ENCODE measurements at regions not wholly inside any gene's neighbourhood (a gene's known extent, or its start where the extent isn't known, plus 50 kb on each side); places are given as distances from the start of the nearest gene placed in this dataset.
"Not testable (repeated sequence)": the region's sequence is repeated elsewhere in the genome, so short reads cannot be mapped to it uniquely, and the experiment has no call there.

DNA sequence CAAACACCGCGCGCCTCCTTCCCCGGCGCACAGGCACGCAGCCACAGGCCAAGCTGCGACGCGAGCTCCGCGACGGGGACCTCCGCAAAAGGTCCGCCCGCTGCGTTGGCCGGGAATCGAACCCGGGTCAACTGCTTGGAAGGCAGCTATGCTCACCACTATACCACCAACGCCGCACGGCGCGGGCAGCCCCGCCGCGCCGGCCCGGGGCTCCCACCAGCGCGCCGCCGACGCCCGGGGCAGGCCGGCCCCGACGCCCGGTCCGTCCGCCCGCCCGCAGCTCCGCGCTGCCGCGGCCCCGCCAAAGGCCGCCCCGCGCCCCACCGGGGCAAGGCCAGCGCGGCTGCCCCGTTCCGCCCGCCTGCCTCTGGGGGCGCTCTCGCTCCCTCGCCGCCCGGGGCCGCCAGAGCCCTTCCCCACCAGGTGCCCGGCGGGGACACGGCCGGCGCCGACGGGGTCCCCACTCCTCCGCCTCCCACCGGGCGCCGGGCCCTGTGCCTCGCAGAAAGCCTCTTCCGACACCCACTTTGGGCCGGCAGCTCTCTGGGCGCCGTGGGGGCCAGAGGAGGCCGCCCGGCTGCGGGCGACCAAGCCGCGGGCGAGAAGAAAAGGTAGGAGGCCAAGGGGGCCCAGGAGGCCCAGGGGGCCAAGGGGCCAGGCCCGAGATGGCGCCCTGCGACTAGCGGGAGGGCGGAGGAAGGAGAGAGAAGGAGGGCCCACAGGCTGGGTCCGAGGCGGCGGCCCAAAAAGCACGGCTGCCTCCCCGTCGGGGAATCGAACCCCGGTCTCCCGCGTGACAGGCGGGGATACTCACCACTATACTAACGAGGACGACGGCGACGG is 50.2 kb upstream of the FCGR2A start:
- H3K36me3 ChIP-seq (ENCODE audit: control insufficient read depth in 2 of 2, insufficient read depth in 2 of 2, low read length in 2 of 2); H3K9me3 ChIP-seq (ENCODE audit: control insufficient read depth in 2 of 2, low read length in 2 of 2); H3K27me3 ChIP-seq (ENCODE audit: control insufficient read depth in 2 of 2, insufficient read depth in 2 of 2, low read length in 2 of 2); H3K27ac ChIP-seq (ENCODE audit: low read depth in 2 of 2, low read length in 2 of 2); H3K4me3 ChIP-seq (ENCODE audit: low read length in 2 of 2); H3K4me1 ChIP-seq (ENCODE audit: control insufficient read depth in 2 of 2, insufficient read depth in 2 of 2, low read length in 2 of 2); H3K9ac ChIP-seq (ENCODE audit: low read depth in 1 of 2, low read length in 2 of 2): not testable (repeated sequence)

DNA sequence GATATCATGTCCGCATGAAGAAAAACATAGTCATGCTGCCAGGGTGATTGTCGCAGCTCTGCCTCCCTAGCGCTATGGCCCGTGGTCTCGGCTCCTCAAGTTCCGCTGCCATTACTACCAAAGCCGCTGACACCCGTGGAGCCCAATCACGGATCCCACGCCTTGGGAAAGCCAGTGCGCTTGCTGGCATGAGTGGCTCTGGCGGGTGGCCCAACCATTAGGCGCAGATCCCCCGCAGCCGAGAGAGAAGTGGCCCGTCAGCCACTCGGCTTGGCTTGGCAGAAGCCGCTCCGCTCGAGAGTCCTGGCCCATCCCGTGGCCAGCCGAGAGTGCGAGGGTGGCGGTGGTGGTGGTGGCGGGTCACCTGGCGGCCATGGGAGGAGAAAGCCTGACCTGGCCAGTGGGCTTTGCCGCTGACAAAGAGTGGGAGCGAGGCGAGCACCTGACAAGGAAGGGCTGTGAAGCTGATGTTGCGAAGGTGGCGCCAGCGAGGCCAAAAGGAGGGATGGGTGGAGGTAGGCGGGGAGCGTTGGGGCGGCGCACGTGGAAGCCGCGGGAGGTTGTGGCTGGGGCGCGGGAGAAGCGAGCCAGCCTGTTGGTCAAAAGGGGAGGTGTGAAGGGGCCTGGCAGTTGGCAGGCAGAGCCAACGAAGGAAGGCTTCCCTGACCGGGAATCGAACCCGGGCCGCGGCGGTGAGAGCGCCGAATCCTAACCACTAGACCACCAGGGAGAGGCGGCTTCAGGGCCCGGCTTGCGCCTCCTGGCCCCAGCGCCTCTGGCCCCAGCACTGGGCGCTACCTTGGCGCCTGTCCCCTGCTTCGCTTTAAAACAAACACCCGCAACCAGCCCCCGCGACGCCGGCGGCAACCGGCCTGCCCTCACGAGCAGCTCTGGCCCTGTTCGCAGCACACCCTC is 51.0 kb upstream of the FCGR2A start:
- H3K4me3 ChIP-seq (ENCODE audit: low read length in 2 of 2); H3K9me3 ChIP-seq (ENCODE audit: control insufficient read depth in 2 of 2, low read length in 2 of 2); H3K4me1 ChIP-seq (ENCODE audit: control insufficient read depth in 2 of 2, insufficient read depth in 2 of 2, low read length in 2 of 2); H3K9ac ChIP-seq (ENCODE audit: low read depth in 1 of 2, low read length in 2 of 2); H3K27ac ChIP-seq (ENCODE audit: low read depth in 2 of 2, low read length in 2 of 2); H3K27me3 ChIP-seq (ENCODE audit: control insufficient read depth in 2 of 2, insufficient read depth in 2 of 2, low read length in 2 of 2); H3K36me3 ChIP-seq (ENCODE audit: control insufficient read depth in 2 of 2, insufficient read depth in 2 of 2, low read length in 2 of 2): not testable (repeated sequence)

DNA sequence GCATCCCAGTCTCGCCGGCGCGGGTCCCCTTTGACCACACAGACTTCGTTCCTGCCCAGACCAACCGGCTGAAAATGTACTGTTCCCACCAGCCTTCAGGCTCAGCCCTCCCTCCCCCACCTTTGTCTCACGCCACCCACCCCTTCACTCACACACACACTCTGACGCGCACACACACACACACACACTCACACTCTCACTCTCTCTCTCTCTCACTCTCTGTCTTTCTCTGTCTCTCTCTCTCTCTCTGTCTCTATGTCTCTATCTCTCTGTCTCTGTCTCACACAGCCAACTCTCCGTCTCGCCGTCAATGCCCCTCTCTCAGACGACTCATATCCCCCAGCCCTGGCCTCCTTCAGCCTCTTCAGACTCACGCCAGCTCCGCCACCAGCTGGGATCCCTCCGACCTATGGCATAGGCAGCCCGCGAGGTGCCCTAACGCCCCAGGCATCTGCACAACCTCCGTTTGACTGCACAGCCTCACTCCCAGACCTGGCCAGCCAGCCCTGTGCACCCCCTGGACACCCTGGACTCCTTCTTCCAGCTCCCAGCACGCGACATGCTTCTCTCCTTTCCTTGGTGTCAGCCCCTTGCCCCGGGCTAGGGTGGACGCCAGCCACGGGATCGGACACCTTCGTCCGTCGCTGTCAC is 53.4 kb upstream of the FCGR2A start:
- not testable (repeated sequence) for H3K9me3 ChIP-seq (ENCODE audit: control insufficient read depth in 2 of 2, low read length in 2 of 2); H3K36me3 ChIP-seq (ENCODE audit: control insufficient read depth in 2 of 2, insufficient read depth in 2 of 2, low read length in 2 of 2); H3K4me1 ChIP-seq (ENCODE audit: control insufficient read depth in 2 of 2, insufficient read depth in 2 of 2, low read length in 2 of 2); H3K27ac ChIP-seq (ENCODE audit: low read depth in 2 of 2, low read length in 2 of 2); H3K4me3 ChIP-seq (ENCODE audit: low read length in 2 of 2); H3K27me3 ChIP-seq (ENCODE audit: control insufficient read depth in 2 of 2, insufficient read depth in 2 of 2, low read length in 2 of 2); H3K9ac ChIP-seq (ENCODE audit: low read depth in 1 of 2, low read length in 2 of 2)

DNA sequence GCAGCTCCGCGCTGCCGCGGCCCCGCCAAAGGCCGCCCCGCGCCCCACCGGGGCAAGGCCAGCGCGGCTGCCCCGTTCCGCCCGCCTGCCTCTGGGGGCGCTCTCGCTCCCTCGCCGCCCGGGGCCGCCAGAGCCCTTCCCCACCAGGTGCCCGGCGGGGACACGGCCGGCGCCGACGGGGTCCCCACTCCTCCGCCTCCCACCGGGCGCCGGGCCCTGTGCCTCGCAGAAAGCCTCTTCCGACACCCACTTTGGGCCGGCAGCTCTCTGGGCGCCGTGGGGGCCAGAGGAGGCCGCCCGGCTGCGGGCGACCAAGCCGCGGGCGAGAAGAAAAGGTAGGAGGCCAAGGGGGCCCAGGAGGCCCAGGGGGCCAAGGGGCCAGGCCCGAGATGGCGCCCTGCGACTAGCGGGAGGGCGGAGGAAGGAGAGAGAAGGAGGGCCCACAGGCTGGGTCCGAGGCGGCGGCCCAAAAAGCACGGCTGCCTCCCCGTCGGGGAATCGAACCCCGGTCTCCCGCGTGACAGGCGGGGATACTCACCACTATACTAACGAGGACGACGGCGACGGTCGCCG is 57.4 kb upstream of the FCGR2A start:
- H3K27ac ChIP-seq (ENCODE audit: low read depth in 2 of 2, low read length in 2 of 2); H3K36me3 ChIP-seq (ENCODE audit: control insufficient read depth in 2 of 2, insufficient read depth in 2 of 2, low read length in 2 of 2); H3K4me3 ChIP-seq (ENCODE audit: low read length in 2 of 2); H3K4me1 ChIP-seq (ENCODE audit: control insufficient read depth in 2 of 2, insufficient read depth in 2 of 2, low read length in 2 of 2); H3K27me3 ChIP-seq (ENCODE audit: control insufficient read depth in 2 of 2, insufficient read depth in 2 of 2, low read length in 2 of 2); H3K9ac ChIP-seq (ENCODE audit: low read depth in 1 of 2, low read length in 2 of 2); H3K9me3 ChIP-seq (ENCODE audit: control insufficient read depth in 2 of 2, low read length in 2 of 2): not testable (repeated sequence)

DNA sequence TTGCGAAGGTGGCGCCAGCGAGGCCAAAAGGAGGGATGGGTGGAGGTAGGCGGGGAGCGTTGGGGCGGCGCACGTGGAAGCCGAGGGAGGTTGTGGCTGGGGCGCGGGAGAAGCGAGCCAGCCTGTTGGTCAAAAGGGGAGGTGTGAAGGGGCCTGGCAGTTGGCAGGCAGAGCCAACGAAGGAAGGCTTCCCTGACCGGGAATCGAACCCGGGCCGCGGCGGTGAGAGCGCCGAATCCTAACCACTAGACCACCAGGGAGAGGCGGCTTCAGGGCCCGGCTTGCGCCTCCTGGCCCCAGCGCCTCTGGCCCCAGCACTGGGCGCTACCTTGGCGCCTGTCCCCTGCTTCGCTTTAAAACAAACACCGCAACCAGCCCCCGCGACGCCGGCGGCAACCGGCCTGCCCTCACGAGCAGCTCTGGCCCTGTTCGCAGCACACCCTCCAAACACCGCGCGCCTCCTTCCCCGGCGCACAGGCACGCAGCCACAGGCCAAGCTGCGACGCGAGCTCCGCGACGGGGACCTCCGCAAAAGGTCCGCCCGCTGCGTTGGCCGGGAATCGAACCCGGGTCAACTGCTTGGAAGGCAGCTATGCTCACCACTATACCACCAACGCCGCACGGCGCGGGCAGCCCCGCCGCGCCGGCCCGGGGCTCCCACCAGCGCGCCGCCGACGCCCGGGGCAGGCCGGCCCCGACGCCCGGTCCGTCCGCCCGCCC is 58.1 kb upstream of the FCGR2A start:
- not testable (repeated sequence) for H3K27me3 ChIP-seq (ENCODE audit: control insufficient read depth in 2 of 2, insufficient read depth in 2 of 2, low read length in 2 of 2); H3K9ac ChIP-seq (ENCODE audit: low read depth in 1 of 2, low read length in 2 of 2); H3K4me1 ChIP-seq (ENCODE audit: control insufficient read depth in 2 of 2, insufficient read depth in 2 of 2, low read length in 2 of 2); H3K27ac ChIP-seq (ENCODE audit: low read depth in 2 of 2, low read length in 2 of 2); H3K9me3 ChIP-seq (ENCODE audit: control insufficient read depth in 2 of 2, low read length in 2 of 2); H3K4me3 ChIP-seq (ENCODE audit: low read length in 2 of 2); H3K36me3 ChIP-seq (ENCODE audit: control insufficient read depth in 2 of 2, insufficient read depth in 2 of 2, low read length in 2 of 2)

DNA sequence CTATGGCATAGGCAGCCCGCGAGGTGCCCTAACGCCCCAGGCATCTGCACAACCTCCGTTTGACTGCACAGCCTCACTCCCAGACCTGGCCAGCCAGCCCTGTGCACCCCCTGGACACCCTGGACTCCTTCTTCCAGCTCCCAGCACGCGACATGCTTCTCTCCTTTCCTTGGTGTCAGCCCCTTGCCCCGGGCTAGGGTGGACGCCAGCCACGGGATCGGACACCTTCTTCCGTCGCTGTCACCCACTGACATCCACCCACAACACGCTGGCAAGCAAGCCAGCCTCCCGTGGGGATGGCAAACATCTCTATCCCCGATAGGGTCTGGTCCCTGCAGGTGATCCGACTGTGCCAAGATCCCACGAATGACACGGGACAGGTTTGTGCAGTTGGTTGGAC is 60.5 kb upstream of the FCGR2A start:
- not testable (repeated sequence) for H3K9ac ChIP-seq (ENCODE audit: low read depth in 1 of 2, low read length in 2 of 2); H3K9me3 ChIP-seq (ENCODE audit: control insufficient read depth in 2 of 2, low read length in 2 of 2); H3K27ac ChIP-seq (ENCODE audit: low read depth in 2 of 2, low read length in 2 of 2); H3K4me3 ChIP-seq (ENCODE audit: low read length in 2 of 2); H3K4me1 ChIP-seq (ENCODE audit: control insufficient read depth in 2 of 2, insufficient read depth in 2 of 2, low read length in 2 of 2); H3K36me3 ChIP-seq (ENCODE audit: control insufficient read depth in 2 of 2, insufficient read depth in 2 of 2, low read length in 2 of 2); H3K27me3 ChIP-seq (ENCODE audit: control insufficient read depth in 2 of 2, insufficient read depth in 2 of 2, low read length in 2 of 2)

DNA sequence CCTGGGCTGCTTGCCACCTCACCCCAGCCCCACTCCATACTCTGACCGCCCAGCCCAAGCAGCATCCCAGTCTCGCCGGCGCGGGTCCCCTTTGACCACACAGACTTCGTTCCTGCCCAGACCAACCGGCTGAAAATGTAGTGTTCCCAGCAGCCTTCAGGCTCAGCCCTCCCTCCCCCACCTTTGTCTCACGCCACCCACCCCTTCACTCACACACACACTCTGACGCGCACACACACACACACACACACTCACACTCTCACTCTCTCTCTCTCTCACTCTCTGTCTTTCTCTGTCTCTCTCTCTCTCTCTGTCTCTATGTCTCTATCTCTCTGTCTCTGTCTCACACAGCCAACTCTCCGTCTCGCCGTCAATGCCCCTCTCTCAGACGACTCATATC is 61.0 kb upstream of the FCGR2A start:
- H3K36me3 ChIP-seq (ENCODE audit: control insufficient read depth in 2 of 2, insufficient read depth in 2 of 2, low read length in 2 of 2); H3K4me3 ChIP-seq (ENCODE audit: low read length in 2 of 2); H3K9me3 ChIP-seq (ENCODE audit: control insufficient read depth in 2 of 2, low read length in 2 of 2); H3K27me3 ChIP-seq (ENCODE audit: control insufficient read depth in 2 of 2, insufficient read depth in 2 of 2, low read length in 2 of 2); H3K27ac ChIP-seq (ENCODE audit: low read depth in 2 of 2, low read length in 2 of 2); H3K9ac ChIP-seq (ENCODE audit: low read depth in 1 of 2, low read length in 2 of 2); H3K4me1 ChIP-seq (ENCODE audit: control insufficient read depth in 2 of 2, insufficient read depth in 2 of 2, low read length in 2 of 2): not testable (repeated sequence)

DNA sequence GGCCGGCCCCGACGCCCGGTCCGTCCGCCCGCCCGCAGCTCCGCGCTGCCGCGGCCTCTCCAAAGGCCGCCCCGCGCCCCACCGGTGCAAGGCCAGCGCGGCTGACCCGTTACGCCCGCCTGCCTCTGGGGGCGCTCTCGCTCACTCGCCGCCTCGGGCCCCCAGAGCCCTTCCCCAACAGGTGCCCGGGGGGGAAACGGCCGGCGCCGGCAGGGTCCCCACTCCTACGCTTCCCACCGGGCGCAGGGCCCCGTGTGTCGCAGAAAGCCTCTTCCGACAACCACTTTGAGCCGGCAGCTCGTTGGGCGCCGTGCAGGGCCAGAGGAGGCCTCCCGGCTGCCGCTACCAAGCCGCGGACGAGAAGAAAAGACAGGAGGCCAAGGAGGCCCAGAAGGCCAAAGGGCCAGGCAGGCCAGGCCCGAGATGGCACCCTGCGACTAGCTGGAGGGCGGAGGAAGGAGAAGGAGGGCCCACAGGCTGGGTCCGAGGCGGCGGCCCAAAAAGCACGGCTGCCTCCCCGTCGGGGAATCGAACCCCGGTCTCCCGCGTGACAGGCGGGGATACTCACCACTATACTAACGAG is 64.9 kb upstream of the FCGR2A start:
- H3K4me3 ChIP-seq (ENCODE audit: low read length in 2 of 2) = peak overlapping the region; percentile 66 to 67
- no peaks in the 10 kb centered on the region for H3K9me3 ChIP-seq (ENCODE audit: control insufficient read depth in 2 of 2, low read length in 2 of 2)
- H3K27ac ChIP-seq (ENCODE audit: low read depth in 2 of 2, low read length in 2 of 2) = no peak overlapping the region
- no peaks in the 10 kb centered on the region for H3K36me3 ChIP-seq (ENCODE audit: control insufficient read depth in 2 of 2, insufficient read depth in 2 of 2, low read length in 2 of 2)
- peaks cover 2 to 8% of the 10 kb centered on the region in 2 donors for H3K4me1 ChIP-seq (ENCODE audit: control insufficient read depth in 2 of 2, insufficient read depth in 2 of 2, low read length in 2 of 2)
- peak overlapping the region; percentile 24 to 72 for H3K9ac ChIP-seq (ENCODE audit: low read depth in 1 of 2, low read length in 2 of 2)
- peaks cover 15 to 22% of the 10 kb centered on the region in 2 donors for H3K27me3 ChIP-seq (ENCODE audit: control insufficient read depth in 2 of 2, insufficient read depth in 2 of 2, low read length in 2 of 2)
